Keratinocyte (primary cell): ENCODE measurements at regions not wholly inside any gene's neighbourhood (a gene's known extent, or its start where the extent isn't known, plus 50 kb on each side); places are given as distances from the start of the nearest gene placed in this dataset.

Experiments used
- EZH2 ChIP-seq: IDR thresholded peaks from one replicate; pipeline ENCODE4 v1.6.1; 2012; ENCODE audit warnings: inconsistent platforms, mild to moderate bottlenecking, low read length, moderate library complexity
- TF ChIP-seq, protein P1 (sequence below), 3 experiments: IDR thresholded peaks in 1 of 3; conservative IDR thresholded peaks in 1 of 3; optimal IDR thresholded peaks in 1 of 3; 2 replicates in 2 of 3; 3 replicates in 1 of 3; pipeline versions ENCODE3 to v1.5.1; 2011; ENCODE audit warnings: low read length in 3 of 3, mild to moderate bottlenecking in 3 of 3, moderate library complexity in 2 of 3, control low read depth in 1 of 3, inconsistent platforms in 1 of 3; ENCODE audit not compliant: insufficient read depth in 2 of 3; ENCODE audit errors: extremely low read depth in 1 of 3

DNA sequence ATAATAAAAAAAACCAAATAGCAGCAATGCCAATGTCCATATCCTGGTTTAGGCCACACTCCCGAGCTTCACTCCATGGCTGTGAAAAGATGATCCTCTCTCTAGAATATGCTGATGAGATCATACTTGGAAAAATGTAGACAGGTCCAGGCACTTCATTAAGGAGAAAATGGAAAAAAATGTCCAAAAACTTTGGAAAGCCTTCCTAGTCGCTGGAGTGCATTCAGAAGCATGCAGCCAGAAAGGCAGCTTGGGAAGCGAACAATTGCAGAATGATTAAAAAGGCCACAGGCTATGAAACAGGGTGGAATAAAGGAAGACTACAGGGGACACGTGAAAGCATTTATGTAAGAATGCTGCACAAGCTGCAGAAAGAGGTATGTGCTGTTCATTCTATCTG is 165.6 kb upstream of the HCCS start:
- TF ChIP-seq, protein P1, sequence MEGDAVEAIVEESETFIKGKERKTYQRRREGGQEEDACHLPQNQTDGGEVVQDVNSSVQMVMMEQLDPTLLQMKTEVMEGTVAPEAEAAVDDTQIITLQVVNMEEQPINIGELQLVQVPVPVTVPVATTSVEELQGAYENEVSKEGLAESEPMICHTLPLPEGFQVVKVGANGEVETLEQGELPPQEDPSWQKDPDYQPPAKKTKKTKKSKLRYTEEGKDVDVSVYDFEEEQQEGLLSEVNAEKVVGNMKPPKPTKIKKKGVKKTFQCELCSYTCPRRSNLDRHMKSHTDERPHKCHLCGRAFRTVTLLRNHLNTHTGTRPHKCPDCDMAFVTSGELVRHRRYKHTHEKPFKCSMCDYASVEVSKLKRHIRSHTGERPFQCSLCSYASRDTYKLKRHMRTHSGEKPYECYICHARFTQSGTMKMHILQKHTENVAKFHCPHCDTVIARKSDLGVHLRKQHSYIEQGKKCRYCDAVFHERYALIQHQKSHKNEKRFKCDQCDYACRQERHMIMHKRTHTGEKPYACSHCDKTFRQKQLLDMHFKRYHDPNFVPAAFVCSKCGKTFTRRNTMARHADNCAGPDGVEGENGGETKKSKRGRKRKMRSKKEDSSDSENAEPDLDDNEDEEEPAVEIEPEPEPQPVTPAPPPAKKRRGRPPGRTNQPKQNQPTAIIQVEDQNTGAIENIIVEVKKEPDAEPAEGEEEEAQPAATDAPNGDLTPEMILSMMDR (optimal IDR thresholded peaks at IDR 0.05 in 1 of 3, IDR thresholded peaks at IDR 0.05 in 1 of 3, conservative IDR thresholded peaks at IDR 0.05 in 1 of 3; ENCODE audit: extremely low read depth in 1 of 3, insufficient read depth in 2 of 3, low read length in 3 of 3): no peak
- no peak for TF ChIP-seq EZH2
